HEK293T (cell line): ENCODE measurements at regions not wholly inside any gene's neighbourhood (a gene's known extent, or its start where the extent isn't known, plus 50 kb on each side); places are given as distances from the start of the nearest gene placed in this dataset.

Experiments
- ARNT ChIP-seq: fragments of 450-650 bp; IDR thresholded peaks from 2 replicates; pipeline ENCODE4 v1.6.1; 2017; ENCODE audit warnings: mild to moderate bottlenecking
- BHLHE40 ChIP-seq: fragments of 450-650 bp; IDR thresholded peaks from 2 replicates; pipeline ENCODE4 v1.6.1; 2016; ENCODE audit warnings: mild to moderate bottlenecking, moderate library complexity, borderline replicate concordance
- CTBP1 ChIP-seq: fragments of 450-650 bp; IDR thresholded peaks from 2 replicates; pipeline ENCODE4 v1.6.1; 2016; ENCODE audit warnings: borderline replicate concordance
- ELF4 ChIP-seq: fragments of 450-650 bp; IDR thresholded peaks from 2 replicates; pipeline ENCODE4 v1.6.1; 2017; ENCODE audit warnings: antibody characterized with exemption
- FOXA1 ChIP-seq: fragments of 450-650 bp; IDR thresholded peaks from 2 replicates; pipeline ENCODE4 v1.6.1; 2016; ENCODE audit warnings: mild to moderate bottlenecking
- FOXK2 ChIP-seq: fragments of 450-650 bp; IDR thresholded peaks from 2 replicates; pipeline ENCODE4 v1.6.1; 2016; ENCODE audit warnings: mild to moderate bottlenecking
- FOXM1 ChIP-seq: fragments of 450-650 bp; IDR thresholded peaks from 2 replicates; pipeline ENCODE4 v1.6.1; 2017; ENCODE audit warnings: mild to moderate bottlenecking, borderline replicate concordance
- HDGF ChIP-seq: fragments of 450-650 bp; IDR thresholded peaks from 2 replicates; pipeline ENCODE4 v1.6.1; 2017; ENCODE audit warnings: antibody characterized with exemption, borderline replicate concordance
- LEF1 ChIP-seq: fragments of 450-650 bp; IDR thresholded peaks from 2 replicates; pipeline ENCODE4 v1.6.1; 2017; ENCODE audit warnings: mild to moderate bottlenecking, borderline replicate concordance
- PKNOX1 ChIP-seq: fragments of 450-650 bp; IDR thresholded peaks from 2 replicates; pipeline ENCODE4 v1.6.1; 2016
- SP1 ChIP-seq: fragments of 450-650 bp; IDR thresholded peaks from 2 replicates; pipeline ENCODE4 v1.6.1; 2017
- SUZ12 ChIP-seq: fragments of 450-650 bp; IDR thresholded peaks from 2 replicates; pipeline ENCODE4 v1.6.1; 2016; ENCODE audit warnings: mild to moderate bottlenecking

GRCh38 chr5:82991059-82991458 lies 86.1 kb downstream of the TMEM167A start:
- TF ChIP-seq FOXM1 (no peak), ARNT (no peak), FOXK2 (no peak), FOXA1 (no peak), PKNOX1 (no peak), CTBP1 (no peak), SUZ12 (no peak), ELF4 (no peak), LEF1 (no peak), BHLHE40 (no peak), SP1 (no peak), HDGF (no peak)
